IMR-90 (cell line): ENCODE measurements at regions not wholly inside any gene's neighbourhood (a gene's known extent, or its start where the extent isn't known, plus 50 kb on each side); places are given as distances from the start of the nearest gene placed in this dataset.

ENCODE experiments used
- POLR2A ChIP-seq: IDR thresholded peaks from 2 replicates; pipeline ENCODE4 v1.6.1; 2012; ENCODE audit warnings: mild to moderate bottlenecking, low read depth, low read length
- TF ChIP-seq, protein P1 (sequence below): conservative IDR thresholded peaks from 2 replicates; pipeline ENCODE4 v1.5.1; 2012; ENCODE audit warnings: mild to moderate bottlenecking, low read depth, low read length, improper control_type of control experiment
- TF ChIP-seq, protein P2 (sequence below): fragments of 150-350 bp; IDR thresholded peaks from 2 replicates; pipeline ENCODE4 v1.6.1; 2016; ENCODE audit warnings: low read depth, mild to moderate bottlenecking, low read length, moderate library complexity, borderline replicate concordance

GRCh38 chr11:69219991-69220390 lies 64.3 kb downstream of the SMIM38 start:
- TF ChIP-seq POLR2A: no peak
- TF ChIP-seq, protein P1, sequence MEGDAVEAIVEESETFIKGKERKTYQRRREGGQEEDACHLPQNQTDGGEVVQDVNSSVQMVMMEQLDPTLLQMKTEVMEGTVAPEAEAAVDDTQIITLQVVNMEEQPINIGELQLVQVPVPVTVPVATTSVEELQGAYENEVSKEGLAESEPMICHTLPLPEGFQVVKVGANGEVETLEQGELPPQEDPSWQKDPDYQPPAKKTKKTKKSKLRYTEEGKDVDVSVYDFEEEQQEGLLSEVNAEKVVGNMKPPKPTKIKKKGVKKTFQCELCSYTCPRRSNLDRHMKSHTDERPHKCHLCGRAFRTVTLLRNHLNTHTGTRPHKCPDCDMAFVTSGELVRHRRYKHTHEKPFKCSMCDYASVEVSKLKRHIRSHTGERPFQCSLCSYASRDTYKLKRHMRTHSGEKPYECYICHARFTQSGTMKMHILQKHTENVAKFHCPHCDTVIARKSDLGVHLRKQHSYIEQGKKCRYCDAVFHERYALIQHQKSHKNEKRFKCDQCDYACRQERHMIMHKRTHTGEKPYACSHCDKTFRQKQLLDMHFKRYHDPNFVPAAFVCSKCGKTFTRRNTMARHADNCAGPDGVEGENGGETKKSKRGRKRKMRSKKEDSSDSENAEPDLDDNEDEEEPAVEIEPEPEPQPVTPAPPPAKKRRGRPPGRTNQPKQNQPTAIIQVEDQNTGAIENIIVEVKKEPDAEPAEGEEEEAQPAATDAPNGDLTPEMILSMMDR: no peak
- TF ChIP-seq, protein P2, sequence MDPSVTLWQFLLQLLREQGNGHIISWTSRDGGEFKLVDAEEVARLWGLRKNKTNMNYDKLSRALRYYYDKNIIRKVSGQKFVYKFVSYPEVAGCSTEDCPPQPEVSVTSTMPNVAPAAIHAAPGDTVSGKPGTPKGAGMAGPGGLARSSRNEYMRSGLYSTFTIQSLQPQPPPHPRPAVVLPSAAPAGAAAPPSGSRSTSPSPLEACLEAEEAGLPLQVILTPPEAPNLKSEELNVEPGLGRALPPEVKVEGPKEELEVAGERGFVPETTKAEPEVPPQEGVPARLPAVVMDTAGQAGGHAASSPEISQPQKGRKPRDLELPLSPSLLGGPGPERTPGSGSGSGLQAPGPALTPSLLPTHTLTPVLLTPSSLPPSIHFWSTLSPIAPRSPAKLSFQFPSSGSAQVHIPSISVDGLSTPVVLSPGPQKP: no peak
